Fibroblast of mammary gland (primary cell): ENCODE measurements at regions not wholly inside any gene's neighbourhood (a gene's known extent, or its start where the extent isn't known, plus 50 kb on each side); places are given as distances from the start of the nearest gene placed in this dataset.

Source experiments
- DNase-seq: peaks from one replicate; pipeline ENCODE4 v3.0.0-alpha.2; 2010; ENCODE audit warnings: low read depth
- H3K4me3 ChIP-seq: 2 replicates; pipeline ENCODE4 v1.5.1; 2011; ENCODE audit warnings: low read depth, mild to moderate bottlenecking, low read length, moderate library complexity; ENCODE audit not compliant: control insufficient read depth
- CTCF ChIP-seq: conservative IDR thresholded peaks from 2 replicates; pipeline ENCODE4 v1.5.1; 2011; ENCODE audit warnings: low read depth, low read length, inconsistent platforms; ENCODE audit not compliant: control insufficient read depth, insufficient read depth

- H3K4me3 ChIP-seq = no peak overlapping the region
- TF ChIP-seq CTCF = no peak
- DNase-seq = no peak
Measured at GRCh38 chr18:34370704-34371395, 146.1 kb upstream of the NOL4 start.

GRCh38 chr18:34380326-34380725, 155.6 kb upstream of the NOL4 start:
- TF ChIP-seq CTCF = no peak
- DNase-seq = no peak
- no peak overlapping the region for H3K4me3 ChIP-seq

DNA sequence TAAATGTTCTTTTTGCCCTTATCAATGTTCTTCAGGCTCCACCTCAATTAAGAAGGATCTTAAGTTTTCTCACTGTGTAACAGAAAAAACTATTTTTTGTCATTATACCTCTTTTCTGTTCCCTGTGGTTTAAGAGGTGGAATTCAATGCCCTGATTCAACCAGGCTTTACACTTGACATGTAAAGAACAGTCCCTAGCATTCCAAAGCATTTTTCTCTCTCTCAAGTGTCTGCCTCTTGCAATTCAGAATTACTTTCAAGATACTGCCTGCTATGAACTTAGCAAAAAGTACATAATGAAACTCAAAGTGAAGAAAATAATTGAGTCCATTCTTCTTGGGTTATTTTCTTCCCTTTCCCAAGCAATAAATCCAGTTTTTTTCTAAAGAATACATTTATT, 160.6 kb upstream of the NOL4 start:
- TF ChIP-seq CTCF = no peak
- H3K4me3 ChIP-seq = no peak overlapping the region
- DNase-seq = no peak

DNA sequence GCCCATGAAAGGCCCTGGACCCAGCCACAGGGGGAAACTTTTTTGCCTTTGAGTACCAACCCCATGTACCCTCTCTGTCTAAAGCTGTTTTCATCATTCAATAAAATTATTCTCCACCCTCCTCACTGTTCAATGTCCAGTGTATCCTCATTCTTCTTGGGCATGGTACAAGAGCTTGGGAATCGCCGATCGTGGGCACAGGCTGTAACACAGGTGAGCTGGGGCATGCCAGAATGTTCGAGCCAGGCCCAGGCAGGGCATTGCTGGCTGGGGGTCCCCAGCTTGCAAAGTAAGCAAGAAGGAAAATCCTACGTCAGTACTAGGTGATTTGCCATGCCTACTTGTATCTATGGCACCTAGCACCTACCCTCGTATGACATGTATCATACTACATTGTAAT, 162.1 kb upstream of the NOL4 start:
- no peak for TF ChIP-seq CTCF
- DNase-seq = no peak
- H3K4me3 ChIP-seq = no peak overlapping the region

DNA sequence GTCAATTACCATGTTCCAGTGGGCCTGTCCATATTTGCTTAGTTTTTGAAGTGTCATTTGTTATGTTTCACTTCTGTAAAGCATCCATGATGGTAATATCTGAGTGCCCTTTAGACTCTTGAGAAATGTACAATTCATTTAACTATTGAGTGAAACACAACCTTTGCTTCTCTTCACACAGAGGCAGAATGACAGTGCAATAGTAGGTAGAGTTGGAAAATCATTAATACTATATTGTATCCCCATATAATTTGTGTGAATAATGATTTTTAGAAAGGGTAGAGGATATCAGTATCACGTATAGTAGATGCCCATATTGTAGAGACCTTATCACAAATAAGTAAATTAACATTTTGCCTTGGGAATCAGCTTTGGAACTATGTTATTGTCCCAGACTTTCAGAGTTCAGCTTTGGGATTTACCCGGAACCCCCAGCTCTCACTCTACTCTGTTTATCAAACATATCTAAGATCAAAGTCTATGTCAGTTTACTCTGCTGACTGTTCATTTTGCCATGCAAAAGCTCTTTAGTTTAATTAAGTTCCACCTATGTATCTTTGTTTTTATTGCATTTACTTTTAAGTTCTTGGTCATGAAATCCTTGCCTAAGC, 172.7 kb upstream of the NOL4 start:
- H3K4me3 ChIP-seq = no peak overlapping the region
- no peak for DNase-seq
- no peak for TF ChIP-seq CTCF

DNA sequence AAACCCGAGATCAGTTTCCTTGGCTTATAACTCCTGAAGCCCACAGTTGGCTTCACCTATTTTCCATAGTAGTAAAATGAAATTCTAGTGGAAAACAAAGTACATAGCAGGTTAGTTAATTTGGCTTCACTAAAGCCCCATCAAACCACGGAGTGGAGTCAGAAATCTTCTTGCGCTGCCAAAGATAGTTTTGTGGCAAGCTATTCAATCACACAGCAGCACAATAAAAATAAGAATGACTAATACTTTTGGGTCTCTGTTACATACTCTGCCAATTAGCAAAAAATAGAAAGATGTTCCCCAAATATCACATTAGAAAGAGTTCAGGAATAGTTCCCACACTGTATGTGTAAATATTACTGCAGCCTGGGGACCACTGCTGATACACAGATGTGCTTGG, 175.2 kb upstream of the NOL4 start:
- H3K4me3 ChIP-seq = no peak overlapping the region
- TF ChIP-seq CTCF = no peak
- DNase-seq = no peak
